ENCODE measurements at regions not wholly inside any gene's neighbourhood (a gene's known extent, or its start where the extent isn't known, plus 50 kb on each side); places are given as distances from the start of the nearest gene placed in this dataset.
"Not testable (repeated sequence)": the region's sequence is repeated elsewhere in the genome, so short reads cannot be mapped to it uniquely, and the experiment has no call there.

DNA sequence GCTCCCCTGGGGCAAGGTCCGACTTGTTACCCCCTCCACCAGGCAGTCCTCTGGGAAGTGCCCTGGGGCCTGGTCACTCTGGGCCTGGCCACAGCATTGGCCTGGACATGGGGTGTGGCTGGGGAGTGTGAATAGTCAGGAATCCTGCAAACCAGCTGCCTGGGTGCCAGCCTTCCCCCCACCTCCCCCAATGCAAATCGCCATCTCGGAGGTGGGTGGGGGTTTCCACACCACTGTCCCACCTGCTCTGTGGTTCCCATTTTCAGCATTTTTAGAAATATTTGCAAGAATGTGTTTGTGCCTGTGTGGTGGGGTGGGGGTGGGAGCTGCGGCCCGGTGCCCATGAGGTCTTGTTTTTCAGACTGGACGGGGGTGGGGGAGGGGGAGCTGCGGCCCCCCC lies 159.7 kb downstream of the TMEM121 start:
- TF ChIP-seq EZH2 (IDR thresholded peaks at IDR 0.05; ENCODE audit: low read depth, unreplicated experiment); EZH2phosphoT487 (IDR thresholded peaks at IDR 0.05; ENCODE audit: unreplicated experiment); POLR2AphosphoS5 (IDR thresholded peaks at IDR 0.05; ENCODE audit: low read depth); ZNF331 (CRISPR knock-in tag; IDR thresholded peaks at IDR 0.05; ENCODE audit: low read depth); STAT1 (IDR thresholded peaks at IDR 0.05; ENCODE audit: unreplicated experiment); CREB1 (CRISPR knock-in tag; IDR thresholded peaks at IDR 0.05; ENCODE audit: low read depth); JUNB (IDR thresholded peaks at IDR 0.05; ENCODE audit: unreplicated experiment); NANOG (IDR thresholded peaks at IDR 0.05; ENCODE audit: borderline replicate concordance); ZNF114 (CRISPR knock-in tag; IDR thresholded peaks at IDR 0.05): not testable (repeated sequence)
- TF ChIP-seq, protein P1, sequence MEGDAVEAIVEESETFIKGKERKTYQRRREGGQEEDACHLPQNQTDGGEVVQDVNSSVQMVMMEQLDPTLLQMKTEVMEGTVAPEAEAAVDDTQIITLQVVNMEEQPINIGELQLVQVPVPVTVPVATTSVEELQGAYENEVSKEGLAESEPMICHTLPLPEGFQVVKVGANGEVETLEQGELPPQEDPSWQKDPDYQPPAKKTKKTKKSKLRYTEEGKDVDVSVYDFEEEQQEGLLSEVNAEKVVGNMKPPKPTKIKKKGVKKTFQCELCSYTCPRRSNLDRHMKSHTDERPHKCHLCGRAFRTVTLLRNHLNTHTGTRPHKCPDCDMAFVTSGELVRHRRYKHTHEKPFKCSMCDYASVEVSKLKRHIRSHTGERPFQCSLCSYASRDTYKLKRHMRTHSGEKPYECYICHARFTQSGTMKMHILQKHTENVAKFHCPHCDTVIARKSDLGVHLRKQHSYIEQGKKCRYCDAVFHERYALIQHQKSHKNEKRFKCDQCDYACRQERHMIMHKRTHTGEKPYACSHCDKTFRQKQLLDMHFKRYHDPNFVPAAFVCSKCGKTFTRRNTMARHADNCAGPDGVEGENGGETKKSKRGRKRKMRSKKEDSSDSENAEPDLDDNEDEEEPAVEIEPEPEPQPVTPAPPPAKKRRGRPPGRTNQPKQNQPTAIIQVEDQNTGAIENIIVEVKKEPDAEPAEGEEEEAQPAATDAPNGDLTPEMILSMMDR (conservative IDR thresholded peaks at IDR 0.05; ENCODE audit: low read depth in 2 of 2) = not testable (repeated sequence)
- TF ChIP-seq, protein P2, sequence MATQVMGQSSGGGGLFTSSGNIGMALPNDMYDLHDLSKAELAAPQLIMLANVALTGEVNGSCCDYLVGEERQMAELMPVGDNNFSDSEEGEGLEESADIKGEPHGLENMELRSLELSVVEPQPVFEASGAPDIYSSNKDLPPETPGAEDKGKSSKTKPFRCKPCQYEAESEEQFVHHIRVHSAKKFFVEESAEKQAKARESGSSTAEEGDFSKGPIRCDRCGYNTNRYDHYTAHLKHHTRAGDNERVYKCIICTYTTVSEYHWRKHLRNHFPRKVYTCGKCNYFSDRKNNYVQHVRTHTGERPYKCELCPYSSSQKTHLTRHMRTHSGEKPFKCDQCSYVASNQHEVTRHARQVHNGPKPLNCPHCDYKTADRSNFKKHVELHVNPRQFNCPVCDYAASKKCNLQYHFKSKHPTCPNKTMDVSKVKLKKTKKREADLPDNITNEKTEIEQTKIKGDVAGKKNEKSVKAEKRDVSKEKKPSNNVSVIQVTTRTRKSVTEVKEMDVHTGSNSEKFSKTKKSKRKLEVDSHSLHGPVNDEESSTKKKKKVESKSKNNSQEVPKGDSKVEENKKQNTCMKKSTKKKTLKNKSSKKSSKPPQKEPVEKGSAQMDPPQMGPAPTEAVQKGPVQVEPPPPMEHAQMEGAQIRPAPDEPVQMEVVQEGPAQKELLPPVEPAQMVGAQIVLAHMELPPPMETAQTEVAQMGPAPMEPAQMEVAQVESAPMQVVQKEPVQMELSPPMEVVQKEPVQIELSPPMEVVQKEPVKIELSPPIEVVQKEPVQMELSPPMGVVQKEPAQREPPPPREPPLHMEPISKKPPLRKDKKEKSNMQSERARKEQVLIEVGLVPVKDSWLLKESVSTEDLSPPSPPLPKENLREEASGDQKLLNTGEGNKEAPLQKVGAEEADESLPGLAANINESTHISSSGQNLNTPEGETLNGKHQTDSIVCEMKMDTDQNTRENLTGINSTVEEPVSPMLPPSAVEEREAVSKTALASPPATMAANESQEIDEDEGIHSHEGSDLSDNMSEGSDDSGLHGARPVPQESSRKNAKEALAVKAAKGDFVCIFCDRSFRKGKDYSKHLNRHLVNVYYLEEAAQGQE (IDR thresholded peaks at IDR 0.05; ENCODE audit: unreplicated experiment) = not testable (repeated sequence)
- TF ChIP-seq, protein P3, sequence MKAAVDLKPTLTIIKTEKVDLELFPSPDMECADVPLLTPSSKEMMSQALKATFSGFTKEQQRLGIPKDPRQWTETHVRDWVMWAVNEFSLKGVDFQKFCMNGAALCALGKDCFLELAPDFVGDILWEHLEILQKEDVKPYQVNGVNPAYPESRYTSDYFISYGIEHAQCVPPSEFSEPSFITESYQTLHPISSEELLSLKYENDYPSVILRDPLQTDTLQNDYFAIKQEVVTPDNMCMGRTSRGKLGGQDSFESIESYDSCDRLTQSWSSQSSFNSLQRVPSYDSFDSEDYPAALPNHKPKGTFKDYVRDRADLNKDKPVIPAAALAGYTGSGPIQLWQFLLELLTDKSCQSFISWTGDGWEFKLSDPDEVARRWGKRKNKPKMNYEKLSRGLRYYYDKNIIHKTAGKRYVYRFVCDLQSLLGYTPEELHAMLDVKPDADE (IDR thresholded peaks at IDR 0.05) = not testable (repeated sequence)
